Tibial nerve (tissue), 4 donors: ENCODE measurements at regions not wholly inside any gene's neighbourhood (a gene's known extent, or its start where the extent isn't known, plus 50 kb on each side); places are given as distances from the start of the nearest gene placed in this dataset.

Experiments used
- DNase-seq, 2 donors: peaks; one replicate each; pipeline ENCODE4 v3.0.0-alpha.2; 2019; ENCODE audit warnings: low spot score in 2 of 2
- H3K27ac ChIP-seq, 4 donors: fragments of 200-600 bp; sonication (generic) in 3 of 4; one replicate each; pipeline ENCODE4 v1.5.1; 2017 to 2019; ENCODE audit warnings: mild to moderate bottlenecking in 1 of 4
- H3K27me3 ChIP-seq, 2 donors: fragments of 200-600 bp; sonication (generic) in 1 of 2; one replicate each; pipeline versions ENCODE4 v1.5.1 to v1.6.0; 2017 to 2019
- H3K36me3 ChIP-seq, 3 donors: fragments of 200-600 bp; sonication (generic); one replicate each; pipeline ENCODE4 v1.5.1; 2018 to 2019
- H3K4me1 ChIP-seq, 4 donors: fragments of 200-600 bp; sonication (generic) in 3 of 4; one replicate each; pipeline ENCODE4 v1.5.1; 2017 to 2019
- H3K4me3 ChIP-seq, 4 donors: fragments of 200-600 bp; sonication (generic) in 3 of 4; one replicate each; pipeline ENCODE4 v1.5.1; 2017 to 2019; ENCODE audit warnings: mild to moderate bottlenecking in 1 of 4, moderate library complexity in 1 of 4
- H3K9me3 ChIP-seq, 4 donors: fragments of 200-600 bp; sonication (generic) in 3 of 4; one replicate each; pipeline ENCODE4 v1.5.1; 2017 to 2019
- CTCF ChIP-seq, 5 experiments: fragments of 200-600 bp in 3 of 5; fragments of 450-650 bp in 2 of 5; sonication (generic) in 3 of 5; IDR thresholded peaks; one replicate each; pipeline ENCODE4 v1.5.1; 2016 to 2019; ENCODE audit warnings: antibody characterized with exemption in 5 of 5, mild to moderate bottlenecking in 3 of 5, moderate library complexity in 2 of 5
- EP300 ChIP-seq, 2 donors: sonication (generic); formaldehyde crosslinking; IDR thresholded peaks; one replicate each; pipeline ENCODE4 v1.6.1; 2017; ENCODE audit warnings: antibody characterized with exemption in 2 of 2, mild to moderate bottlenecking in 1 of 2
- POLR2A ChIP-seq, 2 donors: fragments of 450-650 bp; IDR thresholded peaks; one replicate each; pipeline ENCODE4 v1.6.1; 2017; ENCODE audit warnings: antibody characterized with exemption in 2 of 2, mild to moderate bottlenecking in 2 of 2, moderate library complexity in 2 of 2
- WGBS, 2 donors: methylation state at CpG; one replicate each; pipeline ENCODE4 v1.1.5; 2018; 5-methylcytosine and 5-hydroxymethylcytosine counted together

- Histone ChIP-seq H3K4me3 (no peak overlapping the region), H3K36me3 (no peaks in the 10 kb centered on the region), H3K9me3 (no peaks in the 10 kb centered on the region), H3K4me1 (no peaks in the 10 kb centered on the region), H3K27me3 (no peaks in the 10 kb centered on the region), H3K27ac (no peak overlapping the region)
- no peak for DNase-seq
- 82 to 100% methylated on average over 1 of the region's 1 CpG for WGBS, 2 donors
- TF ChIP-seq CTCF (IDR thresholded peaks at IDR 0.05) (no peak), EP300 (IDR thresholded peaks at IDR 0.05) (no peak), POLR2A (IDR thresholded peaks at IDR 0.05) (no peak)
Measured at GRCh38 chr2:224104668-224105386, 65.7 kb upstream of the SERPINE2 start.

GRCh38 chr2:224103651-224104050 lies 64.6 kb upstream of the SERPINE2 start:
- no peak for DNase-seq
- WGBS, 2 donors, result 69 to 73% methylated on average over 5 of the region's 5 CpGs
- H3K27me3 ChIP-seq, result no peaks in the 10 kb centered on the region
- no peak overlapping the region for H3K27ac ChIP-seq
- TF ChIP-seq EP300 (IDR thresholded peaks at IDR 0.05), result no peak
- TF ChIP-seq CTCF (IDR thresholded peaks at IDR 0.05), result no peak
- no peak for TF ChIP-seq POLR2A (IDR thresholded peaks at IDR 0.05)
- H3K4me3 ChIP-seq, result no peak overlapping the region
- H3K9me3 ChIP-seq, result no peaks in the 10 kb centered on the region
- no peaks in the 10 kb centered on the region for H3K36me3 ChIP-seq
- H3K4me1 ChIP-seq, result no peaks in the 10 kb centered on the region

GRCh38 chr2:224102991-224103390 lies 63.9 kb upstream of the SERPINE2 start:
- no peaks in the 10 kb centered on the region for H3K36me3 ChIP-seq
- no peaks in the 10 kb centered on the region for H3K4me1 ChIP-seq
- no peak for DNase-seq
- TF ChIP-seq EP300 (IDR thresholded peaks at IDR 0.05), result no peak
- no peak for TF ChIP-seq CTCF (IDR thresholded peaks at IDR 0.05)
- no peak for TF ChIP-seq POLR2A (IDR thresholded peaks at IDR 0.05)
- 40 to 47% methylated on average over 1 of the region's 1 CpG for WGBS, 2 donors
- H3K27me3 ChIP-seq, result no peaks in the 10 kb centered on the region
- H3K4me3 ChIP-seq, result no peak overlapping the region
- H3K9me3 ChIP-seq, result no peaks in the 10 kb centered on the region
- no peak overlapping the region for H3K27ac ChIP-seq

- H3K27me3 ChIP-seq, result no peaks in the 10 kb centered on the region
- H3K36me3 ChIP-seq, result no peaks in the 10 kb centered on the region
- WGBS, 2 donors, result 60 to 62% methylated on average over 4 of the region's 4 CpGs
- no peak overlapping the region for H3K4me3 ChIP-seq
- DNase-seq, result peak in 1 of 2 donors; percentile 25
- H3K9me3 ChIP-seq, result no peaks in the 10 kb centered on the region
- peak overlapping the region in 1 of 4 donors; percentile 26 for H3K27ac ChIP-seq
- TF ChIP-seq POLR2A (IDR thresholded peaks at IDR 0.05) (no peak), EP300 (IDR thresholded peaks at IDR 0.05) (peak in 1 of 2 donors; percentile 32)
- H3K4me1 ChIP-seq, result no peaks in the 10 kb centered on the region
Measured at GRCh38 chr2:224101820-224102630, 62.9 kb upstream of the SERPINE2 start.

GRCh38 chr2:224099861-224100643 lies 61.0 kb upstream of the SERPINE2 start:
- DNase-seq, result no peak
- Histone ChIP-seq H3K9me3 (no peaks in the 10 kb centered on the region), H3K4me3 (no peak overlapping the region), H3K4me1 (no peaks in the 10 kb centered on the region), H3K27me3 (no peaks in the 10 kb centered on the region), H3K27ac (peak overlapping the region in 1 of 4 donors; percentile 16), H3K36me3 (no peaks in the 10 kb centered on the region)
- TF ChIP-seq POLR2A (IDR thresholded peaks at IDR 0.05) (no peak), EP300 (IDR thresholded peaks at IDR 0.05) (no peak), CTCF (IDR thresholded peaks at IDR 0.05) (no peak)
- WGBS, 2 donors, result 56 to 67% methylated on average over 4 of the region's 4 CpGs
